GM18868 (cell line): ENCODE measurements at regions not wholly inside any gene's neighbourhood (a gene's known extent, or its start where the extent isn't known, plus 50 kb on each side); places are given as distances from the start of the nearest gene placed in this dataset.
"Not testable (repeated sequence)": the region's sequence is repeated elsewhere in the genome, so short reads cannot be mapped to it uniquely, and the experiment has no call there.

Source experiments
- ATAC-seq: cut with Tn5 transposase; IDR thresholded peaks from one replicate; pipeline ENCODE4 v1.9.1; 2021; ENCODE audit warnings: mild to moderate bottlenecking, moderate library complexity; ENCODE audit not compliant: unreplicated experiment

DNA sequence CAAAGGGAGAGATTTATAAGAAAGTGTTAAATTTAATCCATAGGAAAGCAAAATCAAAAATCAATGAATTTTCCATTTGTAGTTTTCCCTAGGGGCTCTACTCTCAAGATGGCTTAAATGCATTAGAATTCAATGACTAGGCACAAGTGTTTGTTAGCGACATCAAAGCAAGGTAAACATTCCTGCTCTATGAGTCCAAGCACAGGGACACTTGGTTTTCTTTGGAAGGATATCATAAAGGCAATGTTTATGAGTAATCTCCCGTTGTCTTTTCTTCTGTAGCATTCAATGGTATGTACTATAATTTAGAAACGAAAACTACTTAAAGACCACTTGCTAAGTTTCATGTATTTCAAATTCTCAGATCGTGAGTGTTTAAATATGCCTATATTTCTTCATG is 54.8 kb upstream of the ZNF717 start:
- ATAC-seq: not testable (repeated sequence)

DNA sequence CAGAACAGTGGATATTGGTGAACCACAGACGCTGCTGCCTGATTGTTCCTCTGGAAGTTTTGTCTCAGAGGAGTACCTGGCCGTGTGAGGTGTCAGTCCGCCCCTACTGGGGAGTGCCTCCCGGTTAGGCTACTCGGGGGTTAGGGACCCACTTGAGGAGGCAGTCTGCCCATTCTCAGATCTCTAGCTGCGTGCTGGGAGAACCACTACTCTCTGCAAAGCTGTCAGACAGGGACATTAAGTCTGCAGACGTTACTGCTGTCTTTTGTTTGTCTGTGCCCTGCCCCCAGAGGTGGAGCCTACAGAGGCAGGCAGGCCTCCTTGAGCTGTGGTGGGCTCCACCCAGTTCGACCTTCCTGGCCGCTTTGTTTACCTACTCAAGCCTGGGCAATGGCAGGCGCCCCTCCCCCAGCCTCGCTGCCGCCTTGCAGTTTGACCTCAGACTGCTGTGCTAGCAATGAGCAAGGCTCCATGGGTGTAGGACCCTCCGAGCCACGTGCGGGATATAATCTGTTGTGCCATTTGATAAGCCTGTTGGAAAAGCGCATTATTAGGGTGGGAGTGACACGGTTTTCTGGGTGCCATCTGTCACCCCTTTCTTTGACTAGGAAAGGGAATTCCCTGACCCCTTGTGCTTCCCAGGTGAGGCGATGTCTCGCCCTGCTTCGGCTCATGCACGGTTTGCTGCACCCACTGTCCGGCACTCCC is 65.1 kb upstream of the ZNF717 start:
- ATAC-seq: not testable (repeated sequence)

DNA sequence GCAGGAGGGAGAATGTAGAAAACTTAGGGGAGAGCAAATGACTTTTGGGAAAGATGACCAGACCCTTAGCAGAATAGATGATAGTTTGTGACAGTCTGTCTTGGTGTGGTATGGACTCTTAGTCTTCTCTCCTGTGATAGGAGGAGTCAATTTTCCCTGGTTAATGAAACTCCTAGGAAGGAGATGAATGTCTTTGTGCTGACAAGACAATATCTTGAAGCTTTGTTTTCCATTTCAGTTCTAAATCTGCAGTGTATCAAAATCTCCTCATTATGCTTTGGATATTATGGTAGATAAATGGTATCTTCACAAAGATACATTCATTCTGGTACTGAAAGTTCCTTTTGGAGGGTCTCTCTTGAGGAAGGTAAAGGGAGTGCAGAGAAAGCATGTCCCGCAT is 77.8 kb upstream of the ZNF717 start:
- no peak for ATAC-seq

DNA sequence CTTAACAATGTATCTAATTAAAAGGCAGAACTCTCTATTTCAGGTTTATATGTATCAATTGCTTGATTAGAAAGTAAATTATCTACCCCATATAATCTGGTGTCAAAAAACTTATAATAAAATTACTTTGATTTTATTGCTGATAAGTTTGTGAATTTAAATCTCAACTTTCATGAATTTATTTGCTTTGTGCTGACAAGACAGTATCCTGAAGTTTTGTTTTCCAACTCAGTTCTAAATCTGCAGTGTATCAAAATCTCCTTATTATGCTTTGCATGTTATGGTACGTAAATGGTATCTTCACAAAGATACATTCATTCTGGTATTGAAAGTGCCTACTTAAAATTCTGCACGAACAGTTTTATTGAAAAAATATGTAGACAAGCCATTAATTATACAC is 78.5 kb upstream of the ZNF717 start:
- no peak for ATAC-seq

DNA sequence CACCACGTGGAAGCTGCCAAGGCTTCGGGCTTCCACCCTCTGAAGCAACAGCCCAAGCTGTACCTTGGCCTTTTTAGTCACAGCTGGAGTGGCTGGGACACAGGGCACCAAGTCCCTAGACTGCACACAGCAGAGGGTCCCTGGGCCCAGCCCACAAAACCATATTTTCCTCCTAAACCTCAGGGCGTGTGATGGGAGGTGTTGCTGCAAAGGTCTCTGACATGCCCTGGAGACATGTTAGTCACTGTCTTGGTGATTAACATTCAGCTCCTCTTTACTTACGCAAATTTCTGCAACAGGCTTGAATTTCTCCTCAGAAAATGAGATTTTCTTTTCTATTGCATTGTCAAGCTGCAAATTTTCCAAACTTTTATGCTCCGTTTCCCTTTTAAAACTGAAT is 98.4 kb upstream of the ZNF717 start:
- not testable (repeated sequence) for ATAC-seq

DNA sequence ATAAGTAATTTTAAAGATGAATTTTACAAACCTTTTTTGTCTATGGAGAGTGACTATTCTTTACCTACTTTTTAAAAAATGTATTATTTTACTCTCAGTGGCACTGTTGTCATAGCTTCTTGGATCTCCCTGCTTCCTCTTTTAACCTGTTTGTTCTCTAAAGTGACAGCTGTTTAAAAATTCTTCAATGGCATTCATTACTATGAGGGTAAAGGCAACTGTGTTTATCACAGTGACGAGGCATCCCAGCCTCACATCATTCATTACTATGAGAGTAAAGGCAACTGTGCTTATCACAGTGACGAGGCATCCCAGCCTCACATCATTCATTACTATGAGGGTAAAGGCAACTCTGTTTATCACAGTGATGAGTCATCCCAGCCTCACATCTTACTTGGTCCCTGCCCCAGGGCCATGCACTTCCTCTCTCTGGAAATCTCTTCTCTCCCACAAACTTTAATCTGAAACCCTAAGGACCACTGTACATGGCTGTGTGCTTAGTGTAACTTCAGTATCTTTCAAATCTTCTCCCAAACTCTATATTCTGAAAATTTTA is 101.7 kb upstream of the ZNF717 start:
- ATAC-seq: no peak

DNA sequence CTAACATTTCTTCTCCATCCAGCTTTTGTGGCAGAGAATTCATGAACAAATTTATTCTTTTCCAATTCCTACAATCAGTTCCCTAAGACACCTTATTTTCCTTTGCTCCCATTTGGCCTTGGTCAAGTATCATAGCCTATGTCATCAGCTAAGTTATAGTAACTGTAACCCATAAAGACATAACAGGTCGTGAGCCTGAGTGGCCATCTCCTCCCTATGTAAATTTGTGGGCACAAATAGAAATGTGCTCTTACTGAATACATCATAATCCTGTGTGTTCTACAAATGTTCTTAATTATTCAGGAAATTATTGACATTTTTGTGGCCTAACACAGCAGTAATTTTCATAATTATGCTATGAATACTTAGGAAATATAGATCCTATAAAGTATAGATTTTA is 108.9 kb upstream of the ZNF717 start:
- ATAC-seq: no peak

DNA sequence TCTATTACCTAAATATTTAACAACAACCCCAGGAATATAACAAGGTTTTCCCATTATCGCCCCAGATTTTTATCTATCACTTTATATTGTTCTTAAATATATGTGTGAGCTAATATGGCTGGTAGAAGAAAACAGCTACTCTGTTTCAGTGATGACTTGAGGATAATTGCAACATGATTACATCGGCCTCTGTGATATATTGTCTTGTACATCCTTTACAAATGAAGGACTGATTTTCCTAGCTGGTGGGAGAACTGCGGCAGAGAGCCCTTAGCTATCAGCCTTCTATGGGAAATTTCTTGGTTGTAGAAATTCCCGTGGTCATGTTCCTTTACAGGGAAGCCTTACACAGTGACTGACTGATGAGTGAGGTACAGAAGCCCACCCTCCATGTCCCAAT is 110.9 kb upstream of the ZNF717 start:
- no peak for ATAC-seq

GRCh38 chr3:75901446-75901845 is 116.1 kb upstream of the ZNF717 start:
- ATAC-seq: not testable (repeated sequence)

GRCh38 chr3:75906555-75907112 is 121.3 kb upstream of the ZNF717 start:
- ATAC-seq: no peak

DNA sequence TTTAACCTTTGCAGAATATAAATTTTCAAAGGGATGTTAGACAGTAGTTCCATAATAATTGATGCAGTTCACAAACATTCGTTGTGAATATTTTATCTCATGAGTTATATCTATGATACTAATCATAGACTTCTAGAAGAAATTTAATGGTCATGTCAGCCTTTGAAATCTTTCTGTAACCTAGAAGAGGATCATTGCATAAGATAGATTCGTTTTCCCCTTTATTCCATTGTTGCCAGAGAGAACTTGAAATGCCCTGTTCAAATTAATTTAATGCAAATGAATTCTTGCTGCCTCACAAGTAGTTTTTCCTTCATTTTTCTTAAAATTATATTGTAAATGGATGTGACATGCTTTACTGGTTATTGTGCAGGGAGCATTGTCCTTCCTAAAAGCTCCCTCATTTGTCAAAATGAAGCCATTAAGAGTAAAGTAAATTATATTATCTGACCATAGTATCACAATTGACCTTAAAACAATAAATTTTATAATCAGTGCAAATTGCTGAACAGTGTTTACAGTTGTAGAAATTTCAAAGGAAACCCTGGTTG is 128.5 kb upstream of the ZNF717 start:
- ATAC-seq: no peak

GRCh38 chr3:75914741-75915140 is 129.4 kb upstream of the ZNF717 start:
- ATAC-seq: not testable (repeated sequence)

DNA sequence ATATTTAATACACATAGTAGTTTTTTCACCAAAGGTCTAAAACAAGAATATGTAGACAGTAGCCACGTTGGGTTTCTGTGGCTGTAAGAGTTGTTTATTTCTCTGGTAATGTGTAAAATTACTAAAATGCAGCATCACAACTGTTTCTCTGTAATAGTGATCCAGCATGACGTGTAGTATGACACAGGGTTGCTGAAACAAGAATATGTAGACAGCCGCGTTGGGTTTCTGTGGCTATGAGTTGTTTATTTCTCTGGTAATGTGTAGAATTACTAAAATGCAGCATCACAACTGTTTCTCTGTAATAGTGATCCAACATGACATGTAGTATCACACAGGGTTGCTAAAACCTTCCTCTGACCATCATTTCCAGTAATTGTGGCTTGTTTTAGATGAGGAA is 153.6 kb upstream of the ZNF717 start:
- no peak for ATAC-seq

GRCh38 chr3:75951941-75952340 is 166.6 kb upstream of the ZNF717 start:
- ATAC-seq: no peak

DNA sequence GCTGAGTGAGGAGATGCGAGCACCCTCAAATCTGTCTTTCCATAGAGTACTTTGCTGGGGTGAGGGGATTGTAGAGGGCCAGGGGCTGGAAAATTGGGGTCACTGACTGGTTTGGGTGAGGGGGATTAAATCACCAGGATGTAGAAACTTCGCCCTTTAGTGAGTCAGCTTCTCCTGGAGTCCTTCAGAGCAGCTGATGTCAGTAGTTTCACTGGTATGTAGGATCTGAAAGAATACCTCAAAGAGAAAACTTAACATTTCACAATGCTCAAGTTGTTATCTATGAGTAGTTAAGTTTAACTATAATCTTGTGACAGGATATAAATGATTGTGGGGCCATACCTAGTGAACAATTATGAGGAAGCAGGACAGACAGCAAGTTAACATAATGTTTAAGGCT is 174.7 kb upstream of the ZNF717 start:
- not testable (repeated sequence) for ATAC-seq

- not testable (repeated sequence) for ATAC-seq
Observed at GRCh38 chr3:75962054-75962453, 176.7 kb upstream of the ZNF717 start.

- ATAC-seq: no peak
Observed at GRCh38 chr3:75967071-75967470, 181.7 kb upstream of the ZNF717 start.

DNA sequence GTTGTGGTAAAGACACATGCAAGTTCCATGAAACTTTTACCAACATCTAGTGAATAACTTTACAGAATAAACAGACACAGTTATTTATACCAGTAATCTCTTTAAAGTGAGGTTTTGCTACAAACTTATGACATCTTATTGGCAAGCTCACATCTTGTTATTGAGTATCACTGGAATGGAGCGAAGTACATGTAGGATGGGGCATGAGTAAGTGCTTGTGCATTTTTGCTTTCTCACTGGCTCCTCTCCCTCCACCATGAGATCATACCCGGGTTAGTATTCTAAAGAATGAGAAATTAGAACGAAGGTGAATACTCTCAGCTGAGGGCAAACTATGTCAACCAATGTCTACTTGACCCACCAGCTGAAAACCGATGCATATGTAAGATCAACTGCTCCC is 193.3 kb upstream of the ZNF717 start:
- ATAC-seq: no peak

GRCh38 chr3:75981401-75981800 is 196.1 kb upstream of the ZNF717 start:
- ATAC-seq: no peak

- no peak for ATAC-seq
Observed at GRCh38 chr3:75982151-75982550, 196.8 kb upstream of the ZNF717 start.

GRCh38 chr3:75983111-75983510 is 197.8 kb upstream of the ZNF717 start:
- no peak for ATAC-seq

DNA sequence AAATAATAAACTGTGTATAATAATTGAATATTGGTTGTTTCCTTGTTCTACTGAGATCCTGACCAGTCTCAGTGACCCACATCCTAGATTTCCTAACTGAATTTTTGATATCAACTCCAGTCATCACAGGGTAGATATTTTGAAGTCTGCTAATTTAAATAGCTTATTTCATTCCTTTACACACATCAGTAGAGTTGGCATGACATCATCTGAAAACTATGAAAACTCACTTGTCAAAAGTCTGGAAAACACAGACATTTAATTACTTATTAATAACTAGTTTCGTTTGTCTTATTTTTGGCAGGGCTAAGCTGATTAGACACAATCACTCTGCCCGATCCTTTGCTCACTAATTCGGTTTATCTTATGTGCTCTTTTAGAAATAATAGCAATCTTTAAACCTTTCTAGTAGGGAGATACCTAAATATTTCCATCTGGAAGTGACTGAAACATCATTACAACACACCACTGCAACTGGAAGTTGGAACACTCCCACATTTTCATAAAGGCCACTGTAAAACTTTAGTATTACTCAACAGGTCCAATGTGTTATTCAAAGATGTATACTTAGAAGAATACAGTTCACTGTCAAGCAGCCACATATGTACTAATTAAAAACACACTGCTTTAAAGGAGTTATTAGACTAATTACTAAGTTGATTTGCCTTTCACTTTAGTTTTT is 198.4 kb upstream of the ZNF717 start:
- ATAC-seq: no peak
